ENCODE measurements at regions not wholly inside any gene's neighbourhood (a gene's known extent, or its start where the extent isn't known, plus 50 kb on each side); places are given as distances from the start of the nearest gene placed in this dataset.

- TF ChIP-seq POLR2AphosphoS5 (IDR thresholded peaks at IDR 0.05; ENCODE audit: low read depth, low read length) (no peak), TAF1 (IDR thresholded peaks at IDR 0.05; ENCODE audit: borderline replicate concordance, insufficient read depth, low read length) (no peak), FOXP2 (optimal IDR thresholded peaks at IDR 0.05; ENCODE audit: borderline replicate concordance, extremely low read depth, extremely low read length, insufficient read depth) (no peak), SIN3A (IDR thresholded peaks at IDR 0.05; ENCODE audit: borderline replicate concordance, insufficient read depth, low read length) (no peak), REST (IDR thresholded peaks at IDR 0.05; ENCODE audit: insufficient read depth in 1 of 2, low read depth in 2 of 2, low read length in 2 of 2) (no peak)
Measured at GRCh38 chr13:39952249-39953233, 297.1 kb downstream of the COG6 start.

GRCh38 chr13:39954476-39954875 is 299.0 kb downstream of the COG6 start:
- TF ChIP-seq REST (IDR thresholded peaks at IDR 0.05; ENCODE audit: insufficient read depth in 1 of 2, low read depth in 2 of 2, low read length in 2 of 2) (no peak), FOXP2 (optimal IDR thresholded peaks at IDR 0.05; ENCODE audit: borderline replicate concordance, extremely low read depth, extremely low read length, insufficient read depth) (no peak), POLR2AphosphoS5 (IDR thresholded peaks at IDR 0.05; ENCODE audit: low read depth, low read length) (no peak), SIN3A (IDR thresholded peaks at IDR 0.05; ENCODE audit: borderline replicate concordance, insufficient read depth, low read length) (no peak), TAF1 (IDR thresholded peaks at IDR 0.05; ENCODE audit: borderline replicate concordance, insufficient read depth, low read length) (no peak)

DNA sequence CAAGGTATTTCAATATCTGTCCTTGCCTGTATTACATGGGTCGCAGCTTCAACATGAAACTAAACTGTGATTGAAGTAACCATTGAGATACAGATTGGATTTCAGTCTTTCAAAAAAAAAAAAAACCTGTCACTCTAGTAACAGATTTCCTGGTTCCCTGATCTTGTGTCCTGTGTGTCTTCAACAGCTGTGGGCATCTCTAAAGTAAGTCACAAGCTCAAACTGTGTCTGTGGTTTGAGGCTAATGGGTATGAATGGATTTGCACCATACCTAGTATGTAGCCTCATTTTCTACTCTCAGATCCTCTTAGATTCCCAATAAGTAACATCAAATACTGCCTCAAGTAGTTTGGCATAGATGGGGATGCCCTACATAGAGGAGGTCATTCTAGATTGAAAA is 300.1 kb downstream of the COG6 start:
- TF ChIP-seq FOXP2 (optimal IDR thresholded peaks at IDR 0.05; ENCODE audit: borderline replicate concordance, extremely low read depth, extremely low read length, insufficient read depth) (no peak), SIN3A (IDR thresholded peaks at IDR 0.05; ENCODE audit: borderline replicate concordance, insufficient read depth, low read length) (no peak), POLR2AphosphoS5 (IDR thresholded peaks at IDR 0.05; ENCODE audit: low read depth, low read length) (no peak), REST (IDR thresholded peaks at IDR 0.05; ENCODE audit: insufficient read depth in 1 of 2, low read depth in 2 of 2, low read length in 2 of 2) (no peak), TAF1 (IDR thresholded peaks at IDR 0.05; ENCODE audit: borderline replicate concordance, insufficient read depth, low read length) (no peak)

GRCh38 chr13:39956036-39956435 is 300.6 kb downstream of the COG6 start:
- no peak for TF ChIP-seq POLR2AphosphoS5 (IDR thresholded peaks at IDR 0.05; ENCODE audit: low read depth, low read length)
- no peak for TF ChIP-seq REST (IDR thresholded peaks at IDR 0.05; ENCODE audit: insufficient read depth in 1 of 2, low read depth in 2 of 2, low read length in 2 of 2)
- no peak for TF ChIP-seq FOXP2 (optimal IDR thresholded peaks at IDR 0.05; ENCODE audit: borderline replicate concordance, extremely low read depth, extremely low read length, insufficient read depth)
- TF ChIP-seq SIN3A (IDR thresholded peaks at IDR 0.05; ENCODE audit: borderline replicate concordance, insufficient read depth, low read length): no peak
- no peak for TF ChIP-seq TAF1 (IDR thresholded peaks at IDR 0.05; ENCODE audit: borderline replicate concordance, insufficient read depth, low read length)

Measured in PFSK-1 (cell line).